IMR-90 (cell line): ENCODE measurements at regions not wholly inside any gene's neighbourhood (a gene's known extent, or its start where the extent isn't known, plus 50 kb on each side); places are given as distances from the start of the nearest gene placed in this dataset.

Experiments used
- ATAC-seq: fragments of 200-7000 bp; cut with Tn5 transposase; 2 replicates; pipeline ENCODE4 v1.9.1; 2020; ENCODE audit warnings: low read depth, mild to moderate bottlenecking, moderate library complexity
- BruUV-seq: library from RNA; stranded (reverse); fragments of 400-500 nt; replicated peaks from 2 replicates; lab custom pipeline; 2021; lab: Mats Ljungman, UMichigan
- CTCF ChIA-PET: fragments of 300-600 bp; formaldehyde crosslinking; extraction: SDS; loops from one replicate; lab custom pipeline; 2021; ENCODE audit warnings: antibody characterized with exemption; lab: Yijun Ruan, JAX
- POLR2A ChIA-PET: fragments of 300-600 bp; sonication (Branson Sonifier 250); formaldehyde crosslinking; loops from one replicate; lab custom pipeline; 2022; ENCODE audit warnings: antibody characterized with exemption; ENCODE audit not compliant: unreplicated experiment; lab: Charles Lee
- DNase-seq: peaks from one replicate; pipeline ENCODE4 v3.0.0; 2013
- H2AFZ ChIP-seq: replicated peaks from 2 replicates; pipeline ENCODE3; 2013; ENCODE audit warnings: low read length, mild to moderate bottlenecking; ENCODE audit not compliant: poor library complexity
- H2AK5ac ChIP-seq: 2 replicates; pipeline ENCODE4 v1.6.1; 2013; ENCODE audit warnings: low read depth, low read length, inconsistent platforms
- H2AK9ac ChIP-seq: replicated peaks from 2 replicates; pipeline ENCODE3; 2013; ENCODE audit warnings: mild to moderate bottlenecking, low read depth, low read length, moderate library complexity; ENCODE audit not compliant: poor library complexity
- H2BK120ac ChIP-seq: 2 replicates; pipeline ENCODE4 v1.6.1; 2013; ENCODE audit warnings: low read depth, low read length, inconsistent platforms
- H2BK15ac ChIP-seq: 3 replicates; pipeline ENCODE4 v1.6.1; 2013; ENCODE audit warnings: low read depth, low read length, inconsistent platforms
- H2BK20ac ChIP-seq: 2 replicates; pipeline ENCODE4 v1.6.1; 2013; ENCODE audit warnings: low read depth, mild to moderate bottlenecking, inconsistent platforms, low read length, moderate library complexity
- H2BK5ac ChIP-seq: 2 replicates; pipeline ENCODE4 v1.6.1; 2013; ENCODE audit warnings: mild to moderate bottlenecking, low read depth, low read length, inconsistent platforms; ENCODE audit not compliant: poor library complexity, severe bottlenecking
- H3K14ac ChIP-seq: replicated peaks from 2 replicates; pipeline ENCODE4 v1.6.1; 2013; ENCODE audit warnings: low read depth, low read length, inconsistent platforms
- H3K18ac ChIP-seq: 2 replicates; pipeline ENCODE4 v1.6.1; 2013; ENCODE audit warnings: low read depth, low read length, control low read depth
- H3K23ac ChIP-seq: 2 replicates; pipeline ENCODE4 v1.6.1; 2013; ENCODE audit warnings: low read depth, low read length, inconsistent platforms
- H3K27ac ChIP-seq: 2 replicates; pipeline ENCODE4 v1.5.1; 2013; ENCODE audit warnings: mild to moderate bottlenecking, control low read depth, low read length; ENCODE audit not compliant: insufficient read depth
- H3K27me3 ChIP-seq: 2 replicates; pipeline ENCODE4 v1.6.1; 2013; ENCODE audit warnings: low read length; ENCODE audit not compliant: control insufficient read depth, insufficient read depth
- H3K36me3 ChIP-seq: 2 replicates; pipeline ENCODE4 v1.6.1; 2013; ENCODE audit warnings: low read length, mixed read lengths; ENCODE audit not compliant: control insufficient read depth, insufficient read depth
- H3K4ac ChIP-seq: 2 replicates; pipeline ENCODE4 v1.6.1; 2013; ENCODE audit warnings: low read depth, low read length, inconsistent platforms
- H3K4me1 ChIP-seq: 2 replicates; pipeline ENCODE4 v1.6.1; 2013; ENCODE audit warnings: low read length, mixed read lengths; ENCODE audit not compliant: control insufficient read depth, insufficient read depth
- H3K4me2 ChIP-seq: 2 replicates; pipeline ENCODE4 v1.6.1; 2013; ENCODE audit warnings: low read depth, mild to moderate bottlenecking, control low read depth, low read length, moderate library complexity
- H3K4me3 ChIP-seq: 2 replicates; pipeline ENCODE4 v1.5.1; 2013; ENCODE audit warnings: low read depth, mild to moderate bottlenecking, control low read depth, low read length, moderate library complexity; ENCODE audit not compliant: insufficient read depth
- H3K56ac ChIP-seq: 2 replicates; pipeline ENCODE4 v1.6.1; 2013; ENCODE audit warnings: low read length, inconsistent platforms; ENCODE audit not compliant: insufficient read depth; ENCODE audit errors: extremely low read depth
- H3K79me1 ChIP-seq, 2 experiments: 2 replicates each; pipeline ENCODE4 v1.6.1; 2013; ENCODE audit warnings: low read length in 2 of 2, inconsistent platforms in 1 of 2, low read depth in 1 of 2
- H3K9ac ChIP-seq: 2 replicates; pipeline ENCODE4 v1.6.1; 2013; ENCODE audit warnings: low read depth, low read length, control low read depth
- H3K9me1 ChIP-seq: 2 replicates; pipeline ENCODE4 v1.6.1; 2013; ENCODE audit warnings: low read length, inconsistent platforms; ENCODE audit not compliant: insufficient read depth
- H3K9me3 ChIP-seq: 2 replicates; pipeline ENCODE4 v1.6.1; 2013; ENCODE audit warnings: low read length; ENCODE audit not compliant: control insufficient read depth, insufficient read depth
- H4K20me1 ChIP-seq: 2 replicates; pipeline ENCODE4 v1.6.1; 2013; ENCODE audit warnings: low read length, inconsistent platforms; ENCODE audit not compliant: insufficient read depth
- H4K5ac ChIP-seq: 2 replicates; pipeline ENCODE4 v1.6.1; 2013; ENCODE audit warnings: mild to moderate bottlenecking, low read depth, low read length, control low read depth
- H4K8ac ChIP-seq, 2 experiments: 2 replicates each; pipeline ENCODE4 v1.6.1; 2013; ENCODE audit warnings: low read depth in 2 of 2, low read length in 2 of 2, control low read depth in 1 of 2, inconsistent platforms in 1 of 2
- H4K91ac ChIP-seq: 2 replicates; pipeline ENCODE4 v1.6.1; 2013; ENCODE audit warnings: low read depth, low read length, inconsistent platforms; ENCODE audit not compliant: insufficient read depth
- BHLHE40 ChIP-seq: fragments of 150-350 bp; IDR thresholded peaks from 2 replicates; pipeline ENCODE4 v1.6.1; 2016; ENCODE audit warnings: mild to moderate bottlenecking, low read depth, low read length
- CEBPB ChIP-seq: IDR thresholded peaks from 2 replicates; pipeline ENCODE4 v1.6.1; 2012; ENCODE audit warnings: low read depth, low read length, improper control_type of control experiment
- CHD1 ChIP-seq: IDR thresholded peaks from 2 replicates; pipeline ENCODE4 v1.6.1; 2012; ENCODE audit warnings: low read depth, low read length, improper control_type of control experiment
- CTCF ChIP-seq: conservative IDR thresholded peaks from 2 replicates; pipeline ENCODE4 v1.5.1; 2012; ENCODE audit warnings: mild to moderate bottlenecking, low read depth, low read length, improper control_type of control experiment
- ELK1 ChIP-seq: fragments of 150-350 bp; IDR thresholded peaks from 2 replicates; pipeline ENCODE4 v1.6.1; 2016; ENCODE audit warnings: low read depth, mild to moderate bottlenecking, low read length, moderate library complexity, borderline replicate concordance
- FOS ChIP-seq: fragments of 150-350 bp; IDR thresholded peaks from 2 replicates; pipeline ENCODE4 v1.6.1; 2016; ENCODE audit warnings: low read depth, low read length
- MAFK ChIP-seq: IDR thresholded peaks from 2 replicates; pipeline ENCODE4 v1.6.1; 2012; ENCODE audit warnings: low read depth, low read length, improper control_type of control experiment
- MAZ ChIP-seq: IDR thresholded peaks from 2 replicates; pipeline ENCODE4 v1.6.1; 2012; ENCODE audit warnings: low read depth, mild to moderate bottlenecking, low read length, improper control_type of control experiment, moderate library complexity, borderline replicate concordance
- MXI1 ChIP-seq: IDR thresholded peaks from 2 replicates; pipeline ENCODE4 v1.6.1; 2012; ENCODE audit warnings: low read depth, mild to moderate bottlenecking, low read length, moderate library complexity, borderline replicate concordance
- NFE2L2 ChIP-seq: fragments of 150-350 bp; IDR thresholded peaks from 2 replicates; pipeline ENCODE4 v1.6.1; 2016; ENCODE audit warnings: low read depth, mild to moderate bottlenecking, low read length
- POLR2A ChIP-seq: IDR thresholded peaks from 2 replicates; pipeline ENCODE4 v1.6.1; 2012; ENCODE audit warnings: mild to moderate bottlenecking, low read depth, low read length
- RAD21 ChIP-seq: IDR thresholded peaks from 2 replicates; pipeline ENCODE4 v1.6.1; 2012; ENCODE audit warnings: low read length, improper control_type of control experiment
- RFX5 ChIP-seq: IDR thresholded peaks from 2 replicates; pipeline ENCODE4 v1.8.0; 2012; ENCODE audit warnings: low read depth, mild to moderate bottlenecking, low read length, moderate library complexity
- SMC3 ChIP-seq: fragments of 150-350 bp; IDR thresholded peaks from 2 replicates; pipeline ENCODE4 v1.6.1; 2016; ENCODE audit warnings: low read depth, mild to moderate bottlenecking, antibody characterized with exemption, low read length, moderate library complexity
- USF2 ChIP-seq: fragments of 150-350 bp; IDR thresholded peaks from 2 replicates; pipeline ENCODE4 v1.6.1; 2017; ENCODE audit warnings: mild to moderate bottlenecking, antibody characterized with exemption, low read length, low read depth
- WGBS, 2 experiments: methylation state at CpG; one replicate each; pipeline versions ENCODE4 v1.1.5 to v1.1.7; 2013; ENCODE audit warnings: missing lambda C conversion rate in 2 of 2; ENCODE audit not compliant: insufficient read length in 1 of 2; ENCODE audit errors: extremely low coverage in 2 of 2; 5-methylcytosine and 5-hydroxymethylcytosine counted together
- dilution Hi-C: fragments of 300-500 bp; cut with HindIII; formaldehyde crosslinking; loops from one replicate; pipeline ENCODE4 v1.14.3; 2018; ENCODE audit warnings: low sequenced_read_pairs; ENCODE audit not compliant: unreplicated experiment
- in situ Hi-C: fragments of 300-500 bp; cut with MboI; formaldehyde crosslinking; loops from 3 replicates; pipeline ENCODE4 v1.14.3; 2019; ENCODE audit warnings: low sequenced_read_pairs, inconsistent platforms, mixed read lengths
- intact Hi-C: fragments of 100-400 bp; cut with micrococcal nuclease; formaldehyde crosslinking; loops from 2 replicates; pipeline ENCODE4 v1.10.0; 2022

GRCh38 chr18:79600141-79600540 is 79.5 kb upstream of the CTDP1 start:
- dilution Hi-C loops, result no loop called here
- ATAC-seq, result no peak
- ChIA-PET CTCF (interaction anchor here (0.6 to 0.7 kb wide), 2 partner anchors 9 to 23 kb away, joined by 3 read pairs; no protein-coding TSS in a partner anchor), POLR2A (no interaction called here)
- Histone ChIP-seq H4K20me1 (no peaks in the 10 kb centered on the region), H3K79me1 (no peaks in the 10 kb centered on the region), H3K56ac (no peak overlapping the region), H2BK5ac (no peak overlapping the region), H2BK20ac (no peak overlapping the region), H3K4me3 (no peak overlapping the region), H3K18ac (no peak overlapping the region), H2BK15ac (no peak overlapping the region), H3K27ac (no peak overlapping the region), H2AFZ (no peak overlapping the region), H3K9me3 (no peaks in the 10 kb centered on the region), H3K9ac (no peak overlapping the region), H3K4me2 (no peak overlapping the region), H3K9me1 (no peaks in the 10 kb centered on the region), H4K8ac (no peak overlapping the region), H2BK120ac (no peak overlapping the region), H4K91ac (no peak overlapping the region), H2AK5ac (no peak overlapping the region), H3K14ac (no peak overlapping the region), H3K4ac (no peak overlapping the region), H2AK9ac (no peak overlapping the region), H3K23ac (no peak overlapping the region), H3K4me1 (0 out of 2 replicates have a peak, but pooled peaks cover 2% of the 10 kb centered on the region), H4K5ac (no peak overlapping the region), H3K27me3 (peaks cover 33% of the 10 kb centered on the region), H3K36me3 (no peaks in the 10 kb centered on the region)
- in situ Hi-C loops, result no loop called here
- TF ChIP-seq NFE2L2 (no peak), MAFK (no peak), FOS (no peak), MXI1 (no peak), USF2 (no peak), BHLHE40 (no peak), MAZ (no peak), RAD21 (no peak), CHD1 (no peak), CEBPB (no peak), RFX5 (no peak), POLR2A (no peak), SMC3 (no peak), CTCF (no peak), ELK1 (no peak)
- no TSS peak for BruUV-seq
- intact Hi-C loops, result no loop called here
- DNase-seq, result no peak
- no CpG with 5 or more reads among the region's 6 CpGs for WGBS, 2 experiments
